B cell (primary cell): ENCODE measurements at regions not wholly inside any gene's neighbourhood (a gene's known extent, or its start where the extent isn't known, plus 50 kb on each side); places are given as distances from the start of the nearest gene placed in this dataset.

ENCODE experiments used
- EZH2 ChIP-seq: IDR thresholded peaks from 2 replicates; pipeline ENCODE4 v1.6.1; 2012; ENCODE audit warnings: borderline replicate concordance, low read depth, mild to moderate bottlenecking, moderate library complexity, low read length; ENCODE audit not compliant: insufficient read depth, poor library complexity, severe bottlenecking
- TF ChIP-seq, protein P1 (sequence below): fragments of 200-600 bp; IDR thresholded peaks from one replicate; pipeline ENCODE4 v1.8.0; 2022; ENCODE audit warnings: antibody characterized with exemption, mild to moderate bottlenecking

GRCh38 chr6:10230531-10230930, 184.3 kb downstream of the TFAP2A start:
- no peak for TF ChIP-seq EZH2
- TF ChIP-seq, protein P1, sequence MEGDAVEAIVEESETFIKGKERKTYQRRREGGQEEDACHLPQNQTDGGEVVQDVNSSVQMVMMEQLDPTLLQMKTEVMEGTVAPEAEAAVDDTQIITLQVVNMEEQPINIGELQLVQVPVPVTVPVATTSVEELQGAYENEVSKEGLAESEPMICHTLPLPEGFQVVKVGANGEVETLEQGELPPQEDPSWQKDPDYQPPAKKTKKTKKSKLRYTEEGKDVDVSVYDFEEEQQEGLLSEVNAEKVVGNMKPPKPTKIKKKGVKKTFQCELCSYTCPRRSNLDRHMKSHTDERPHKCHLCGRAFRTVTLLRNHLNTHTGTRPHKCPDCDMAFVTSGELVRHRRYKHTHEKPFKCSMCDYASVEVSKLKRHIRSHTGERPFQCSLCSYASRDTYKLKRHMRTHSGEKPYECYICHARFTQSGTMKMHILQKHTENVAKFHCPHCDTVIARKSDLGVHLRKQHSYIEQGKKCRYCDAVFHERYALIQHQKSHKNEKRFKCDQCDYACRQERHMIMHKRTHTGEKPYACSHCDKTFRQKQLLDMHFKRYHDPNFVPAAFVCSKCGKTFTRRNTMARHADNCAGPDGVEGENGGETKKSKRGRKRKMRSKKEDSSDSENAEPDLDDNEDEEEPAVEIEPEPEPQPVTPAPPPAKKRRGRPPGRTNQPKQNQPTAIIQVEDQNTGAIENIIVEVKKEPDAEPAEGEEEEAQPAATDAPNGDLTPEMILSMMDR = no peak
